Natural killer cell (primary cell): ENCODE measurements at regions not wholly inside any gene's neighbourhood (a gene's known extent, or its start where the extent isn't known, plus 50 kb on each side); places are given as distances from the start of the nearest gene placed in this dataset.
A peak's percentile ranks its signal among the peaks of the same experiment; 100 is the strongest.

Source experiments
- ATAC-seq, 3 donors: fragments of 150-1000 bp in 2 of 3; fragments of 200-7000 bp in 1 of 3; cut with Tn5 transposase; 1 replicate in 1 of 3; 2 replicates in 2 of 3; pipeline ENCODE4 v1.10.0; 2021; ENCODE audit warnings: mild to moderate bottlenecking in 2 of 3, moderate library complexity in 2 of 3
- DNase-seq, 2 donors: peaks; one replicate each; pipeline versions ENCODE4 v3.0.0 to v3.0.0-alpha.2; 2013 to 2021; ENCODE audit warnings: mixed read lengths in 1 of 2
- H3K27ac ChIP-seq: one replicate; pipeline ENCODE4 v1.5.1; 2013; ENCODE audit warnings: mild to moderate bottlenecking, low read length
- H3K27me3 ChIP-seq: one replicate; pipeline ENCODE4 v1.6.1; 2013; ENCODE audit warnings: low read length; ENCODE audit not compliant: control insufficient read depth, insufficient read depth
- H3K36me3 ChIP-seq: one replicate; pipeline ENCODE4 v1.6.1; 2013; ENCODE audit warnings: low read length; ENCODE audit not compliant: control insufficient read depth, insufficient read depth
- H3K4me1 ChIP-seq: one replicate; pipeline ENCODE4 v1.6.1; 2013; ENCODE audit warnings: low read length; ENCODE audit not compliant: control insufficient read depth, insufficient read depth
- H3K4me3 ChIP-seq: one replicate; pipeline ENCODE4 v1.5.1; 2013; ENCODE audit warnings: low read length
- H3K9me3 ChIP-seq: one replicate; pipeline ENCODE4 v1.6.1; 2013; ENCODE audit warnings: low read length; ENCODE audit not compliant: control insufficient read depth, insufficient read depth
- H3K27ac Mint-ChIP-seq, 2 donors: one replicate each; pipeline ENCODE4 v1.8.0; 2022; ENCODE audit warnings: mild to moderate bottlenecking in 2 of 2, mixed read lengths in 2 of 2, moderate library complexity in 1 of 2
- H3K27me3 Mint-ChIP-seq, 2 donors: one replicate each; pipeline ENCODE4 v1.8.0; 2022; ENCODE audit warnings: low read depth in 2 of 2, mixed read lengths in 2 of 2
- H3K36me3 Mint-ChIP-seq: one replicate; pipeline ENCODE4 v1.8.0; 2022; ENCODE audit warnings: mixed read lengths
- H3K4me1 Mint-ChIP-seq, 2 donors: one replicate each; pipeline ENCODE4 v1.8.0; 2022; ENCODE audit warnings: mixed read lengths in 2 of 2
- H3K4me3 Mint-ChIP-seq: one replicate; pipeline ENCODE4 v1.8.0; 2022; ENCODE audit warnings: mild to moderate bottlenecking, moderate library complexity, mixed read lengths
- H3K9me3 Mint-ChIP-seq, 2 donors: one replicate each; pipeline ENCODE4 v1.8.0; 2022; ENCODE audit warnings: mixed read lengths in 2 of 2
- WGBS: methylation state at CpG from one replicate; pipeline ENCODE4 v1.1.7; 2013; ENCODE audit warnings: missing lambda C conversion rate; ENCODE audit not compliant: insufficient coverage; 5-methylcytosine and 5-hydroxymethylcytosine counted together
- intact Hi-C: fragments of 100-400 bp; cut with micrococcal nuclease; formaldehyde crosslinking; loops from one replicate; pipeline ENCODE4 v1.14.2; 2022
- TF ChIP-seq, protein P1 (sequence below): fragments of 200-600 bp; IDR thresholded peaks from one replicate; pipeline ENCODE4 v1.8.0; 2022; ENCODE audit warnings: antibody characterized with exemption

DNA sequence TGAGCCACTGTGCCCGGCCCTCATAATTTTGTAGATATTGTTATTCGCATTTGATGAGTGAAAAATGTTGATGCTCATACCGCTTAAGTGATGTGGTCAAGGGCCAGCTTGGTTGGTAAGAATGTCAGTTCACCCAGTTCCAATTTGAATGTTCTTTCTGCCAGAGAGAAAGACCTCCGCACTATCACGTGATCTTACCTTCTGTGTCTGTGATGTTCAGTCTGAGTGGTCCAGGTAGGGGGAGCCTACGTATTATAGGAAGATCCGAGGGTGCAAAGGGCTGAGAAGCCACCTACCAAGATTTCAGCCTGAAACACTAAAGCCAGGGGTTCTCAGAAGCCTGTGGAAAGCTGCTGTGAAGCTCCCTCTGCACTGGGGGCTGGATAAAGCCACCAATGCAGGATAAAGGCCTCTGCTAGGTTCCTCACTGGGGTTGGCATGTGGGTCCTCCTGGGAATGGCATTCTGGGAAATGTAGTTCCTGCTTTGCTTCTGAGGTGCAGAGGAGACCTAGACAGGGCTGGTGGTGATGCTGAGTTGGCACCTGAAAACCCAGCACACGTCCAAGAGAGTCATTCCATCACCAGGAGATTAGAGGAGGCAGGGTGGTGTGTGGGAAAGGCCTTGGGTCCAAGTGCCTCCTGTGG is 64.7 kb upstream of the AOAH start:
- Histone ChIP-seq H3K9me3 (no peaks in the 10 kb centered on the region), H3K27me3 (no peaks in the 10 kb centered on the region), H3K4me1 (peaks cover 67% of the 10 kb centered on the region), H3K27ac (peak overlapping the region; percentile 96), H3K4me3 (no peak overlapping the region), H3K36me3 (no peaks in the 10 kb centered on the region)
- intact Hi-C loops, result loop anchor here (1.0 to 10.0 kb wide), 5 partner anchors 13 to 396 kb away; partner anchors contain the start of gene AOAH
- Mint-ChIP-seq H3K4me1 (peaks cover 84 to 88% of the 10 kb centered on the region in 2 donors), H3K36me3 (no peaks in the 10 kb centered on the region), H3K27me3 (no peaks in the 10 kb centered on the region), H3K9me3 (no peaks in the 10 kb centered on the region), H3K27ac (peak overlapping the region; percentile 96 to 97), H3K4me3 (peak overlapping the region; percentile 78)
- TF ChIP-seq, protein P1, sequence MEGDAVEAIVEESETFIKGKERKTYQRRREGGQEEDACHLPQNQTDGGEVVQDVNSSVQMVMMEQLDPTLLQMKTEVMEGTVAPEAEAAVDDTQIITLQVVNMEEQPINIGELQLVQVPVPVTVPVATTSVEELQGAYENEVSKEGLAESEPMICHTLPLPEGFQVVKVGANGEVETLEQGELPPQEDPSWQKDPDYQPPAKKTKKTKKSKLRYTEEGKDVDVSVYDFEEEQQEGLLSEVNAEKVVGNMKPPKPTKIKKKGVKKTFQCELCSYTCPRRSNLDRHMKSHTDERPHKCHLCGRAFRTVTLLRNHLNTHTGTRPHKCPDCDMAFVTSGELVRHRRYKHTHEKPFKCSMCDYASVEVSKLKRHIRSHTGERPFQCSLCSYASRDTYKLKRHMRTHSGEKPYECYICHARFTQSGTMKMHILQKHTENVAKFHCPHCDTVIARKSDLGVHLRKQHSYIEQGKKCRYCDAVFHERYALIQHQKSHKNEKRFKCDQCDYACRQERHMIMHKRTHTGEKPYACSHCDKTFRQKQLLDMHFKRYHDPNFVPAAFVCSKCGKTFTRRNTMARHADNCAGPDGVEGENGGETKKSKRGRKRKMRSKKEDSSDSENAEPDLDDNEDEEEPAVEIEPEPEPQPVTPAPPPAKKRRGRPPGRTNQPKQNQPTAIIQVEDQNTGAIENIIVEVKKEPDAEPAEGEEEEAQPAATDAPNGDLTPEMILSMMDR, result no peak
- ATAC-seq, result no peak
- 79% methylated on average over 8 of the region's 8 CpGs for WGBS
- DNase-seq, result peak in 1 of 2 donors; percentile 51

DNA sequence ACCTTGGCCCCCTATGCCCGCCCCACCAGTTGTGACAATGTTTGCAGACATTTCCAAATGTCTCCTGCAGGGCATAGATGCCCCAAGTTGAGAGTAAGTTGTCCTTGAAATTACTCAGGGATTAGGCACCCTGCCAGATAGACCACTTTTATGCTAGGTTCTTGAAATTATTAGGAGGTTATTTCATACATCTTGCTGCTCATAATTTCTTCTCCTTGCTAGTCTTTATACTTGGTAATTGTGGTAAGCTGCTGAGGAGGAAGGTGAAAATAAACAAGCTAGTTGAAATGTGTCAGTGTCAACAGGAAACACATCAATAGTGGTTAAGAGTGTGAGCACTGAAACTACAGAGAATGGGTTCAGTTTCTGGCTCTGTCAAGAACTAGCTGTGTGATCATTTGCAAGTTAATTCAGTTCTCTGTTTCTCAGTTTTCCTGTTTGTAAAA is 63.7 kb upstream of the AOAH start:
- Histone ChIP-seq H3K4me1 (peaks cover 70% of the 10 kb centered on the region), H3K9me3 (no peaks in the 10 kb centered on the region), H3K4me3 (no peak overlapping the region), H3K27ac (peak overlapping the region; percentile 96), H3K27me3 (no peaks in the 10 kb centered on the region), H3K36me3 (no peaks in the 10 kb centered on the region)
- peaks cover 77 to 88% of the 10 kb centered on the region in 2 donors for H3K4me1 Mint-ChIP-seq
- TF ChIP-seq, protein P1, result no peak
- H3K4me3 Mint-ChIP-seq, result peak overlapping the region; percentile 78
- H3K27ac Mint-ChIP-seq, result peak overlapping the region; percentile 96 to 97
- H3K36me3 Mint-ChIP-seq, result no peaks in the 10 kb centered on the region
- DNase-seq (peak in 1 of 2 donors; percentile 80), ATAC-seq (peak; percentile 61 to 75 (median 68))
- WGBS, result 58% methylated on average over 1 of the region's 1 CpG
- H3K9me3 Mint-ChIP-seq, result no peaks in the 10 kb centered on the region
- intact Hi-C loops, result loop anchor here (1.0 to 10.0 kb wide), 6 partner anchors 12 to 397 kb away; partner anchors contain the start of gene AOAH
- H3K27me3 Mint-ChIP-seq, result no peaks in the 10 kb centered on the region

DNA sequence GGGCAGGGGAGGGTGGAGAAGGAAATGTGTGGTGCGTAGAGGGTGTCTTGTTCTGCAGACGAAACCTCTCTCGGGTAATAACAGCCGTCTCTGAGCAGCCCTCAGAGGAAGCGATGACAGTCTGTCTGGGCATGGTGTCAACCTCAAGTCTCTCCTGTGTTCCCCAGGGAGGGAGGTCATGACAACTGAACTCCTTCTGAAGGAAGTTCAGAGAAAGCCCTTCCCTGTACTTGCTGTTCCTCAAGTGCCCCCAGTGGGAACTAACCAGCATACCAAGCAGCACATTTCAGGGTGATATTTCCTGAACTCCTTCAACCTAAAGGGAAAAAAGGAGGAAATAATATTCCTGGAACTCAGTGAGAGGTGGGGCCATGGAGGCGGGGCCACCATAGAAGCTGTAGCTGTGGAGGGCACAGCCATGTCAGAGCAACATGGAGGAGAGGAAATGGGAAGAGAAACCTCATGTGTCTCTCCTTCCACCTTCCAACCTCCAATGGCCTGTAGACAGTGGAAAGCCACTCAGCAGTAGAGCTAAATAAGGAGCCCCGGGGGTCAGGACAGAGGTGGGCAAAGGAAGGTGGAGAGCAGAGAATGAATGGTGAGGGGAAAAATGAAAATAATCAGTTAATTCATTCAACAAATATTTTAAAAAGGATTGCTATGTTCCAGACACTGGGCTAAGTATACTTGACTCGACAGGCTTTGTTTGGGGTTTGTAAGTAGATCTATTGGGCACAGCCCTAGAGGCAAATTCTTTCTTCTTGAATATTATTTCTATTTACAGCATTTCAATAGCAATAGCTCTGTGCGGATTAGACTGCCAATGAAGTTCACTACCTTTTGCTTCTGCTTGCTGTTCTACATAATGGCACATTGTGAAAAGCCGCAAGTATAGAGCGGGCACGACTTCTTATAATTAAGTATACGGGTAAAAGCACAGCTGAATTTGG is 61.0 kb upstream of the AOAH start:
- ATAC-seq, result peak; percentile 76 to 92 (median 84)
- H3K27ac Mint-ChIP-seq, result peak overlapping the region; percentile 96 to 97
- TF ChIP-seq, protein P1, result no peak
- peaks cover 73 to 88% of the 10 kb centered on the region in 2 donors for H3K4me1 Mint-ChIP-seq
- no peaks in the 10 kb centered on the region for H3K36me3 Mint-ChIP-seq
- H3K9me3 Mint-ChIP-seq, result no peaks in the 10 kb centered on the region
- H3K4me3 Mint-ChIP-seq, result peak overlapping the region; percentile 92
- peak; percentile 76 to 94 for DNase-seq
- Histone ChIP-seq H3K9me3 (no peaks in the 10 kb centered on the region), H3K4me1 (peaks cover 67% of the 10 kb centered on the region), H3K36me3 (no peaks in the 10 kb centered on the region), H3K27ac (peak overlapping the region; percentile 92), H3K27me3 (no peaks in the 10 kb centered on the region), H3K4me3 (no peak overlapping the region)
- intact Hi-C loops, result loop anchor here (1.0 to 10.0 kb wide), 5 partner anchors 8 to 400 kb away; partner anchors contain the start of gene AOAH
- 49% methylated on average over 11 of the region's 13 CpGs for WGBS
- no peaks in the 10 kb centered on the region for H3K27me3 Mint-ChIP-seq
